GM18519 (cell line): ENCODE measurements at regions not wholly inside any gene's neighbourhood (a gene's known extent, or its start where the extent isn't known, plus 50 kb on each side); places are given as distances from the start of the nearest gene placed in this dataset.

Experiments used
- ATAC-seq: cut with Tn5 transposase; IDR thresholded peaks from one replicate; pipeline ENCODE4 v1.9.1; 2021; ENCODE audit warnings: mild to moderate bottlenecking, moderate library complexity; ENCODE audit not compliant: unreplicated experiment, low FRiP score

DNA sequence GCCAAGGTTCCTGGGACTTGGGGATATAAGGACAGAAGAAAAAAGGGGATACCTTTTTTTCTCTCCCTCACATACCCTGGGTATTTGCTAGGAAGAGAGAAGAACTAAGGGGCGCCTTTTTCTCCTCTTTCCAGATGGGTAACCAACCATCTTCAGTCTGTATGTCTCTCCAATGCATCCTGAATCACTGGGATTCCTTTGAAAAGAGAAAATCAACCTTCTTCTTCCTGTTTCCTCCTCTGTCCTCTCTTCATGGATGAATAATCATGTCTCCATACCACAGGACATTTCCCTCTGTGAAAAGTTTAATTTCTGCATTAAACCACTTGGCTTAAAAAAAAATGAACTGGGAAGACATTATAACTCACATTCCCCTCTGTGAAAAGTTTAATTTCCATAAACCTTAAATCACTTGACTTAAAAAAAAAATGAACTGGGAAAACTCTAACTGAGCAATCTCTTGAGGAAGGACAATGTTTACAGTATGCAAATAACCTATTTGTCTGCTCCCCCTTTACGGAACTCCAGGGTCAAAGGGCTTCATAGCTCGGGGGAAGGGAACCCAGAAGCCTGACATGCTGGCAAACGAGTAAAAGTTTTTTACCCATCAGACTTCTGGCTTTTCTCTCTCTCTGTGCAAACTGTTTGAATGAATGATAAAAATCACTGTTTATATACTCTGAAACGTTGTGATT, 56.7 kb upstream of the FAM98A start:
- no peak for ATAC-seq

DNA sequence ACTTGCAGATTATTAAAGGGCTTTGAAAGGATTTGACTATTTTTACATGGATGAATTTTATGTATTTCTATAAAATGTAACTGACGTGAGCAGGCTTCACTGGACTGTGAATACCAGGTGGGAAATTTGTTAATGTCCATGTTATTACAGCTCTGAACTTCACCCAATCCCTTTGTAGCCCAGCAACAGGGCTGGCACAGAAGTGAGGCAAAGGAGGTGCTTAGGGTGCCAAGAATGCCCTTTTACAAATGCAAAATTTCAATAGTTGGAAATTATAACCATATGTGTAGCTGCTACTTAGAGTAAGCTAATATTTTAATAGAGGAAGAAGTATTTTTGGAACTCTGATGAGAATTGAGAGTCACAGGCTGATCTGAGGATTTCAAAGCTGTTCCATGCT, 53.7 kb upstream of the FAM98A start:
- no peak for ATAC-seq

DNA sequence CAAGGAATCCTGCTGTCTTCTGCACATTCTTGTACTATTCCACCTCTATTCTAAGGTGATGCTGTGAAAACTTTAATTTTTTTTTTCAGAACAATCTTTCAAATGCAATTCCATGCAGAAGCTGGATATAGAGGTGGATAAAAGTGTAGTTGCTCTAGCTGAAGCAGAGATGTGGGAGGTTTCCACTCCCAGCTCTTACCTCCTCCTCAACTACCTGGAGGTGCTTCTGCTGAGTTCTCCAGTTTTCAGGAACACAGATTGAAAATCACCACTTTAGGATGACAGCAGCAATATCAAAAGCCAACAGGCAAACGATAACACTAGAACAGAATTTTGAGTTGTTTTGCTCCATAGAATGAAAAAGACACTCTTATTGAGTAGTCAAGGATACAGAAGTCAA, 51.1 kb upstream of the FAM98A start:
- ATAC-seq, result no peak
